ENCODE measurements at regions not wholly inside any gene's neighbourhood (a gene's known extent, or its start where the extent isn't known, plus 50 kb on each side); places are given as distances from the start of the nearest gene placed in this dataset.

DNA sequence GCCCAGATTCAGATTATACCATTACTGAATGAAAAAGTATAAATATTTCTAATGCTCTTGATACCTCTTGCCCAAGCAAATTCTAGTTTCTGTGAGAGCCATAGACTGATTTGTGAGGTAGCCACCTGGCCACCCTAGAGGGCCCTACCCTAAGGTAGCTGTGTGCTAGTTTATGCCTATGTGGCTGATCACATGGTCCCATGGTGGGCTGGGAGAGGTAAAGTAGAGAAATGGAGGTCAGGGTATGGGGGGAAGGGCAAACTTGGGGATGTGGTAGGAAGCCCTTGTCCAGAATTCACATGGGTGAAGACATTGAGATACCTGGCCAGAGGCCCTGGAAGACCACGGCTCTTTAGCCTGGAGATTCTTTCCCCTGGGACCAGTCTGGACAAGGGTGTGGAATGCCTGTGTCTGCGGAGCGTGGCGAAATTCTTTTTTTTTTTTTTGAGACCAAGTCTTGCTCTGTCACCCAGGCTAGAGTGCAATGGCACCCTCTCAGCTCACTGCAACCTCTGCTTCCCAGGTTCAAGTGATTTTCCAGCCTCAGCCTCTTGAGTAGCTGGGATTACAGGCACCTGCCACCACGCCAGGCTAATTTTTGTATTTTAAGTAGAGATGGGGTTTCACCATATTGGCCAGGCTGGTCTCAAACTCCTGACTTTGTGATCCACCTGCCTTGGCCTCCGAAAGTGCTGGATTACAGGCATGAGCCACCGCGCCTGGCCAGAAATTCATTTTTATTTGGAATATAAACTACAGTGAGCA, 639.4 kb downstream of the ACTR3B start:
- Mint-ChIP-seq H3K4me1 (no peaks in the 10 kb centered on the region), H3K9me3 (peaks cover 0 to 32% (median 4%) of the 10 kb centered on the region in 6 donors), H3K27me3 (ENCODE audit: low read depth in 3 of 3) (peaks cover 0 to 2% (median 0%) of the 10 kb centered on the region in 3 donors), H3K4me3 (no peak overlapping the region), H3K27ac (no peak overlapping the region), H3K36me3 (no peaks in the 10 kb centered on the region)
- DNase-seq = no peak

DNA sequence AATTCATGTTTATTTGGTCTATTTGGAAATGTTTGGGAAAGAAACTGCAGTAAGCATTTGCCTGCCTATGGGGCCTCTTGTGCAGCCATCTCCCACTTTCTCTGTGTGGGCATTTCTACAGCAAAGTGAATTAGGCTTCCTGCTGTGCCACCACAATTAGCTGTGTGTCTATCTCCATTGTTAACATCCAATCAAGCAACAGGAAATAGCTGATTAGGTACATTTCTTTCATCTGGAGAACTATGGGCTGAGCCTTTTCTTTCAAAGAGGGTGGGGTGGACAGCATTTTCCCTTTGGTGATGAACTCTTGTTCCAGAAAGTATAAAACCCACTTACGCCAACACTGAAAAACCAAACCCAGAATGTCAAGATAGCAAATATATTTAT, 640.0 kb downstream of the ACTR3B start:
- no peaks in the 10 kb centered on the region for H3K36me3 Mint-ChIP-seq
- no peak overlapping the region for H3K4me3 Mint-ChIP-seq
- peaks cover 0 to 30% (median 3%) of the 10 kb centered on the region in 6 donors for H3K9me3 Mint-ChIP-seq
- no peak for DNase-seq
- no peak overlapping the region for H3K27ac Mint-ChIP-seq
- no peaks in the 10 kb centered on the region for H3K4me1 Mint-ChIP-seq
- peaks cover 0 to 2% (median 0%) of the 10 kb centered on the region in 3 donors for H3K27me3 Mint-ChIP-seq (ENCODE audit: low read depth in 3 of 3)

DNA sequence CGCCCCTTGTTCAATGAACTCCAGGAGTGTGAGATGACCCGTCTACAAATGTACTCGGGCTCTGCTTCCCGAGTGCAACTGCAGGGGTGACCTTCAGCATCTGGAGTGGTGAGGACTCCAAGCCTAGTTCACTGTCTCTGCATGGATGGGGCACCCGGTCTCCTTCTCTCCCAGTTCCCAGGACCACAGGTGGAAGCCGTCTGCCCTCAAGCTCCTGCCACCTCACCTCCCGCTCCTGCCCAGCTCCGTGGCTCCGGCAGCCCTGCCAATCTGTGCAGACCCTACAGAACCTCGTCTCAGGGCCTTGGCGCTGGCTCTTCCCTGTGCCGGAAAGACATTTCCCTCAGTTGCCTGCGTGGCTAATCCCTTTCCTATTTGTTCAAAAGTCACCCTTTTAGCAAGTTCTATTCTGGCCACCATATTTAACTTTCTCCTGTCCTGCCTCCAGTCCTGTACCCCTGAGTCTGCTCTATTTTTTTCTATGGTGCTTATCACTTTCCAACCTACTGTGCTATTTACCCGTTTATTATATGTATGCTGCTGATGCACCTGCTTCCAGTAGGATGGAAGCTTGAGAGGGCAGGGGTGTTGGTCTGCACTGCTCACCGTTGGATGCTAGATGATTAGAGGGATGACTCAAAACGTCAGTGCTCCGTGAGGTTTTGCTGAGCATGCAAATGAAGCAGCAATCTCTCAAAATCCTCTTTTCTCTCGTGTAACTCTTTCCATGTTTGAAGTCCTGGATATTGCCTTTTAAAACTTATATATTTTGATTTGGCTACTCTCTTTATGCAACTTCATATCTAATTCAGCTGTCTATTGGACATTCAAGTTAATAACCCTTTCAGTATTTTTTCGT, 641.4 kb downstream of the ACTR3B start:
- no peak overlapping the region for H3K27ac Mint-ChIP-seq

DNA sequence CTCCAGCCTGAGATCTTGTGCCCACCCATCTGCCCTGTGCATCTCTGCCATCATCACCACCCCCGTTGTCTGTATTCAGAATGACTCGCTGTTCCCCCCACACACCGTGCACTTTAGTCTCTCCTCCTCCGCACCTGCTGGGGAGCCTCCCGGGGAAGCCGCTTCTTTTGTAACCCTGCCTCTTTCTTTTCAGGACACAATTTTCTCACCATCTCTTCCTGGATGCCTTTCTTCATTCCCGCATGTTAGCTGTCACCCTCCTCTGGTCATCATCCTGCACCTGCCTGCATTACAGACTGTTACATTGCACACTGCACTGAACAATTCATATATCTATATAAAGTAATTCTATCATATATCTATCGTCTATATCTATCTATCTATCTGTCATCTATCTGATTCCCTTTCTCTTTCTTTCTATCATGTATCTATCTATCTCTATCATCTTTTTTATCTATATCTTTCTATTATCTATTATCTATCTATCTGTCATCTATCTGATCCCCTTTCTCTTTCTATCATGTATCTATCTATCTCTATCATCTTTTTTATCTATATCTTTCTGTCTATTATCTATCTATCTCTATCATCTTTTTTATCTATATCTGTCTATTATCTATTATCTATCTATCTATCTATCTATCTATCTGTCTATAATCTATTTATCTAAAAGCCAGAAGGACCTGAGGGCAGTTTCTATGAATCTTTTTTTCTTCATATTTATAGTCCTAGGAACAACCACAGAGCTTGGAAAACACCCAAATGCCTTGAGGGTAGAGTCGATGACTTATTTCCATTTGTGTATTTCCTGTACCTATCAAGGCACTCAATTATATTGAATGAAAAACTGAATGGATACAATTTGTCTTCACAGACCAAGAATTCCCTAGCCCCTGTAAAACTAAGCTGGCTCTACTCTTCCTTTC, 642.5 kb downstream of the ACTR3B start:
- no peak for DNase-seq
- Mint-ChIP-seq H3K4me1 (no peaks in the 10 kb centered on the region), H3K4me3 (no peak overlapping the region), H3K36me3 (no peaks in the 10 kb centered on the region), H3K27me3 (ENCODE audit: low read depth in 3 of 3) (peaks cover 0 to 4% (median 0%) of the 10 kb centered on the region in 3 donors), H3K9me3 (peaks cover 0 to 42% (median 5%) of the 10 kb centered on the region in 6 donors), H3K27ac (no peak overlapping the region)

More for the DNA sequence above, 641.4 kb downstream of the ACTR3B start:
- Mint-ChIP-seq H3K9me3 (peaks cover 0 to 40% (median 3%) of the 10 kb centered on the region in 6 donors), H3K4me3 (no peak overlapping the region), H3K36me3 (no peaks in the 10 kb centered on the region), H3K27me3 (ENCODE audit: low read depth in 3 of 3) (peaks cover 0 to 4% (median 0%) of the 10 kb centered on the region in 3 donors), H3K4me1 (no peaks in the 10 kb centered on the region)
- no peak for DNase-seq

GRCh38 chr7:153402721-153403541, 643.4 kb downstream of the ACTR3B start:
- no peak overlapping the region for H3K4me3 Mint-ChIP-seq
- H3K27me3 Mint-ChIP-seq (ENCODE audit: low read depth in 3 of 3) = peaks cover 0 to 4% (median 0%) of the 10 kb centered on the region in 3 donors
- H3K4me1 Mint-ChIP-seq = no peaks in the 10 kb centered on the region
- peak overlapping the region in 1 of 6 donors; percentile 12 for H3K27ac Mint-ChIP-seq
- H3K9me3 Mint-ChIP-seq = peaks cover 0 to 44% (median 6%) of the 10 kb centered on the region in 6 donors
- DNase-seq = no peak
- no peaks in the 10 kb centered on the region for H3K36me3 Mint-ChIP-seq

DNA sequence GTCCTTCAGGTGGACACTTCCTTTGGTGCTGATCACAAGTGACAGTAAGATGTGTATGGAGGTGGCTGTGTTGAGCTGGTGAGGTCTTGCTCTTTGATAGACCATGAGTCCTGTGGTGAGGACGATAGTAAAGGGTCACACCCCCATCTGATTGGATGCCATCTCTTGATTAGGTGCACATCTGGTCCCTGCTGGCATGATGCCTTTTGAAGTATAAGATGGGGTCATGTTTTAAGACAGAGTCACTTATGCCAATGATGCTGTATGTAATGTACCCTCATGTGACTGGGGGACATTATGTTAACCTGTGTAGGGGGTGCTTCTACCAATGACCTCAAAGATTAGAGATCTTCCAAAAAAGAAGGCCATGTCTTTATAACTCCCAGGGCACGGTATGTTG, 644.6 kb downstream of the ACTR3B start:
- no peak overlapping the region for H3K4me3 Mint-ChIP-seq
- no peak overlapping the region for H3K27ac Mint-ChIP-seq
- peaks cover 0 to 34% (median 8%) of the 10 kb centered on the region in 6 donors for H3K9me3 Mint-ChIP-seq
- no peak for DNase-seq
- peaks cover 0 to 4% (median 0%) of the 10 kb centered on the region in 3 donors for H3K27me3 Mint-ChIP-seq (ENCODE audit: low read depth in 3 of 3)
- no peaks in the 10 kb centered on the region for H3K36me3 Mint-ChIP-seq
- no peaks in the 10 kb centered on the region for H3K4me1 Mint-ChIP-seq

GRCh38 chr7:153404781-153405279, 645.3 kb downstream of the ACTR3B start:
- no peaks in the 10 kb centered on the region for H3K36me3 Mint-ChIP-seq
- no peak for DNase-seq
- H3K27me3 Mint-ChIP-seq (ENCODE audit: low read depth in 3 of 3) = peaks cover 0 to 4% (median 0%) of the 10 kb centered on the region in 3 donors
- H3K27ac Mint-ChIP-seq = no peak overlapping the region
- no peaks in the 10 kb centered on the region for H3K4me1 Mint-ChIP-seq
- H3K4me3 Mint-ChIP-seq = no peak overlapping the region
- H3K9me3 Mint-ChIP-seq = peaks cover 0 to 38% (median 11%) of the 10 kb centered on the region in 6 donors

GRCh38 chr7:153405704-153406485, 646.3 kb upstream of the DPP6 start:
- peaks cover 0 to 4% (median 2%) of the 10 kb centered on the region in 3 donors for H3K27me3 Mint-ChIP-seq (ENCODE audit: low read depth in 3 of 3)
- no peak for DNase-seq
- H3K4me3 Mint-ChIP-seq = no peak overlapping the region
- no peaks in the 10 kb centered on the region for H3K4me1 Mint-ChIP-seq
- no peak overlapping the region for H3K27ac Mint-ChIP-seq
- peaks cover 0 to 47% (median 15%) of the 10 kb centered on the region in 6 donors for H3K9me3 Mint-ChIP-seq
- H3K36me3 Mint-ChIP-seq = no peaks in the 10 kb centered on the region

DNA sequence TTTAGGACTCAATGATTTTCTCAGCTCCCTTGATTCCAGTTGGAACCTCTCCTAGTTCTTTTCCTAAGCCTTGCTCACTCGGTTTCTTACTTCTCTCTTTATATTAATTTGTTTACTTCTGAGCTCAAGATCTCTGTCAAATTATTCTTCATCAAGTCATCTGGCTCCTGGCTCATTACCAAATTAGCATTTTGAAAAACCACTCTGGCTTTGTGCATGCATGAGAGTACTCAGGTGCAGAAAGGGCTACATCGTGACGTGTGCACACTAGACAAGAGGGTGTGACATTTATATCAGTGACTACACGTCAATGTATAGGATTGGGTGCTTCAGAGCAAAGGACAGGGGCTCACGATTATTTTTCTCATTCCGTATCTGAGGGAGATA, 645.7 kb upstream of the DPP6 start:
- no peak for DNase-seq
- peaks cover 0 to 4% (median 2%) of the 10 kb centered on the region in 3 donors for H3K27me3 Mint-ChIP-seq (ENCODE audit: low read depth in 3 of 3)

DNA sequence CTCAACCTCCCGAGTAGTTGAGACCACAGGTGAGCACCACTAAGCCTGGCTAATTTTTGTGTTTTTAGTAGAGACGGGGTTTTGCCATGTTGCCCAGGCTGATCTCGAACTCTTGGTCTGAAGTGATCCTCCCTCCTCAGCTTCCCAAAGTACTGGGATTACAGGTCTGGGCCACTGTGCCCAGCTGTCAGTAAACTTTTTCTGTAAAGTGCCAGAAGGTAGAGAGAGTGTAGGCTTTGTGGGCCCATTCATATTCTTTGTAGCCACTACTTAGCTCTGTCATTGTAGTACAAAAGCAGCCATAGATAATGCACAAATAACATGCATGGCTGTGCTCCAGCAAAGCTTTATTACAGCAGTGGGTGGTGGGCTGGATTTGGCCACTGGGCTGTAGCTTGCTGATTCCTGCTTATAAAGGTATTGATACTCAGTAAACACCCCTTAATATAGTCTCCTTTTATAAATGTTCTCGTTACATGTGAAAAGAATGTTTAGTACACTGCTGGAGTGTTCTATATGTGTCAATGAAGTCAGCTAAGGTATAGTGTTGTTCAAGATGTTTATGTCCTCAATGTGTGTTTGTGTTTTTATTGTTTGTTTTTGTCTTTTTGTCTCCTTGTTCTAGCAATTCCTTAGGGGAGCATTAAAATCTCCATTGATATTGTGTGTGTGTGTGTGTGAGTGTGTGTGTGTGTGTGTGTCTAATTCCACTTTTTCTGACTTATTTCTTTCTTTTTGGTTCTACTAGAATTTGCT, 644.7 kb upstream of the DPP6 start:
- Mint-ChIP-seq H3K27me3 (ENCODE audit: low read depth in 3 of 3) (peaks cover 0 to 2% (median 2%) of the 10 kb centered on the region in 3 donors), H3K9me3 (peaks cover 8 to 47% (median 21%) of the 10 kb centered on the region in 6 donors), H3K27ac (no peak overlapping the region), H3K36me3 (peaks cover 0 to under 1% (median 0%) of the 10 kb centered on the region in 3 donors), H3K4me1 (no peaks in the 10 kb centered on the region), H3K4me3 (no peak overlapping the region)
- DNase-seq = no peak

More for the DNA sequence above, 645.7 kb upstream of the DPP6 start:
- no peak overlapping the region for H3K27ac Mint-ChIP-seq
- peaks cover 5 to 48% (median 18%) of the 10 kb centered on the region in 6 donors for H3K9me3 Mint-ChIP-seq
- no peak overlapping the region for H3K4me3 Mint-ChIP-seq
- no peaks in the 10 kb centered on the region for H3K36me3 Mint-ChIP-seq
- H3K4me1 Mint-ChIP-seq = no peaks in the 10 kb centered on the region

Data from immature natural killer cell (primary cell).